ENCODE measurements at regions not wholly inside any gene's neighbourhood (a gene's known extent, or its start where the extent isn't known, plus 50 kb on each side); places are given as distances from the start of the nearest gene placed in this dataset.

DNA sequence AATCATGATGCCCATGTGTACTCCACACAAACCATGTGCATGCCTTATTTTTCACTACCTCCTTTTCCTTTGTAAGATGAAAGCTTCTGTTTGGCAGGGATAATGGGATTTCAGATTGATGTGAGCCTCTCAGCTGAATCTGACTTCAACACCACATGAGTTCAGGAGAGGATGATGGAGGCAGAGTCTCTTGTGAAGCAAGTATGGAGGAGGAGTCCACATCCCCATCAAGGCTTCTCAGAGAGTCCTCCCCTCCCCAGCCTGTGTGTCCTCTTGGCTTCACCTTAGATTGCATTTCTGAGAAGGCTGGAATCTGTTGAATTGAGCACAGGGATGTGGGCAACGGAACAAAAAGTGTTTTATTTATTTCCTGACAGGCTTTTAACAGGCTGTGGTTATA lies 370.4 kb downstream of the FAT3 start:
- POLR2A ChIA-PET = no interaction called here
- TF ChIP-seq CTCF (IDR thresholded peaks at IDR 0.05) = no peak
- DNase-seq (no peak), ATAC-seq (ENCODE audit: low read depth) (no peak)
- Mint-ChIP-seq H3K4me1 (no peaks in the 10 kb centered on the region), H3K36me3 (ENCODE audit: low read depth) (no peaks in the 10 kb centered on the region), H3K9me3 (no peaks in the 10 kb centered on the region), H3K27ac (no peak overlapping the region), H3K27me3 (no peaks in the 10 kb centered on the region), H3K4me3 (no peak overlapping the region)
- intact Hi-C loops (cut with micrococcal nuclease) = no loop called here
- CTCF ChIA-PET = no interaction called here

DNA sequence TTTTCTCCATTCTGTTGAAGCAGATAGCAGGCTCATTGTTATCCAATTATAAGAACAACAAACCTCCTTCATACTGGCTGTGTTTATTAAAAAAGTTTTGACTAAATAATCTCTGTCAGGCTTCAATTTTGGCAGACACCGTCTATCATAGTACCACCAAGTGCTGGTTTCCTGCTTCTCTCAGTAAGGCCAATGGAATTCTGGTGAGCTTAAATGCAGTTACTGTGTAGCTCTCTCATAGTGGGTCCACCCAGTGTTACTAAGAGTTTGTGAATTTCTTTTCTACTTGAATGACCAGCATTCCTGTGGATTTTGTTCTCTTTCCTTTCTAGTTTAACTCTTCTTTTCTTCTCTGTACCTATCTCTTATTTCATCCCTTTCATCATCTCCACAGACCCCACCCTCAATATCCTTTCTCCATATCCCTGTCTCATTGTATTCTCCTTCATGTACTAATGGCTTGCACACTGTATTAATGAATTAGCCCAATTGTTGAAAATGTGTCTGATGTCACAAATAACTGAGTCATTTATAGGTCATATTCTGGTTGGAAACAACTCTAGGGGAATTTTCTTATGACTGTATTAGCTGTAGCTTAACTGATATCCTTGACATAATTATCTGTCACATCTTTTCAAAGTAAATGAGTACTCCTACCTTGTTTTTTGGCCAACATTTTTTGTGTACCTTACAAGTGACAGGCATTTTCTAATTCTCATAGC lies 372.1 kb downstream of the FAT3 start:
- intact Hi-C loops (cut with micrococcal nuclease) = no loop called here
- Mint-ChIP-seq H3K27me3 (no peaks in the 10 kb centered on the region), H3K36me3 (ENCODE audit: low read depth) (no peaks in the 10 kb centered on the region), H3K4me1 (no peaks in the 10 kb centered on the region), H3K9me3 (no peaks in the 10 kb centered on the region), H3K27ac (no peak overlapping the region), H3K4me3 (no peak overlapping the region)
- no peak for TF ChIP-seq CTCF (IDR thresholded peaks at IDR 0.05)
- DNase-seq = no peak
- ATAC-seq (ENCODE audit: low read depth) = no peak
- POLR2A ChIA-PET = no interaction called here
- CTCF ChIA-PET = no interaction called here

DNA sequence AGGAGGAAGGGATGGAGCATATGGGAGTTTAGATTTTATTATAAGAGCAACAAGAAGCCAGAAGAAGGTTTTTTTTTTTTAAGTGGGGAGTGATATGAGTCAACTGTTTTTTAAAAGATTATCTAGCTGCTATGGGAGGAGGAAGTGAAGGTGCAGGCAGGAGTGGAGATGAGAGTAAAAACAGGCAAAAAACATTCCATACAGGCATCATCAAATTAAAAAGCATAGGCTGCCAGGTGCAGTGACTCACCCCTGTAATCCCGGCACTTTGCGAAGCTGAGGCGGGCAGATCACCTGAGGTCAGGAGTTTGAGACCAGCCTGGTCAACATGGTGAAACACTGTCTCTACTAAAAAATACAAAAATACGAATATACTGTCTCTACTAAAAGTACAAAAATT lies 368.4 kb upstream of the MTNR1B start:
- no peak for ATAC-seq (ENCODE audit: low read depth)
- CTCF ChIA-PET = no interaction called here
- TF ChIP-seq CTCF (IDR thresholded peaks at IDR 0.05) = no peak

DNA sequence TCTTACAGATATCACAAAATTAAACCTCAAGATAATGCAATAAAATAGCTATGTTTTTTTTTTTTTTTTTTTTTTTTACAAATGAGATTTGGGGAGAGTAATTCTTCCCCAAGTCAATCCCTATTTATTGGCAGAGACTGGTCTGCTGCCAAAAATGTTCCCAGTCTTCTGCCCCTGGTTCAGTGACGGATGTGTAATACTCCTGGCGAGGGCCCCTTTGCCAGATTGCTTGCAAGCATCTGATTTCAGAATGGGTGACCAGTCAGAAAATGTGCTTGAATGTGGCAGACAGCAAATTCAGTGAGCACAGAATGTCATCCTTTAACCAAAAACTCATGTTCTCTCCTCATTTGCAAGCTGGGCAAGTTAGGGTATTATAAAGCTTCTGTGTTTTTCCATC lies 363.8 kb upstream of the MTNR1B start:
- no peak for ATAC-seq (ENCODE audit: low read depth)
- POLR2A ChIA-PET = no interaction called here

More for the DNA sequence above, 368.4 kb upstream of the MTNR1B start:
- no peaks in the 10 kb centered on the region for H3K27me3 Mint-ChIP-seq
- no peak overlapping the region for H3K27ac Mint-ChIP-seq
- H3K36me3 Mint-ChIP-seq (ENCODE audit: low read depth) = no peaks in the 10 kb centered on the region
- no peaks in the 10 kb centered on the region for H3K4me1 Mint-ChIP-seq
- no peak overlapping the region for H3K4me3 Mint-ChIP-seq
- DNase-seq = no peak
- H3K9me3 Mint-ChIP-seq = no peaks in the 10 kb centered on the region
- POLR2A ChIA-PET = no interaction called here
- intact Hi-C loops (cut with micrococcal nuclease) = no loop called here

More for the DNA sequence above, 363.8 kb upstream of the MTNR1B start:
- no peaks in the 10 kb centered on the region for H3K36me3 Mint-ChIP-seq (ENCODE audit: low read depth)
- intact Hi-C loops (cut with micrococcal nuclease) = no loop called here
- no peak overlapping the region for H3K27ac Mint-ChIP-seq
- H3K4me1 Mint-ChIP-seq = no peaks in the 10 kb centered on the region
- TF ChIP-seq CTCF (IDR thresholded peaks at IDR 0.05) = no peak
- H3K27me3 Mint-ChIP-seq = no peaks in the 10 kb centered on the region
- CTCF ChIA-PET = no interaction called here
- H3K4me3 Mint-ChIP-seq = no peak overlapping the region
- DNase-seq = no peak
- H3K9me3 Mint-ChIP-seq = no peaks in the 10 kb centered on the region

All from activated B cell treated with CpG ODN at 0.5 μM for 24 hours (primary cell).